ENCODE measurements at regions not wholly inside any gene's neighbourhood (a gene's known extent, or its start where the extent isn't known, plus 50 kb on each side); places are given as distances from the start of the nearest gene placed in this dataset.

DNA sequence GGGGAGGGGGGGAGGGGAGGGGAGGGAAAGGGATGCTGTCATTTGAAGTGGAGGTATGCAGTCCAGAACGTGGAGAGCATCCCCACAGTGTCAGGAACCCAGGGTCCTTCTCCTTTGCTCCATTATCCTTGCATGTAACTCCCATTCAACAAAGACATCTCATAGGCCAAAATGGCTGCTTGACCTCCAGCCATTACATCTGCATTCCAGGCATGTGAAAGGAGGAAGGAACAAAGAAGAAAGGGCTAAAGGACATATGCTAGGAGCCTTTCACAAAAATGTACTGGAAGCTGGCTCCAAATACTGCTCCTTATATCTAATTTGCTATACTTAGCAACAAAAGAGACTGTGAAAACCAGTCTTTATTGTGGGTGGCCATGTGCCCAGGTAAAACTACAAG is 87.0 kb upstream of the CRHR1 start:
- TF ChIP-seq POLR2A (IDR thresholded peaks at IDR 0.05; ENCODE audit: extremely low read depth, insufficient read length) (no peak), MYC (IDR thresholded peaks at IDR 0.05; ENCODE audit: low read depth, low read length) (no peak)
- TF ChIP-seq, protein P1, sequence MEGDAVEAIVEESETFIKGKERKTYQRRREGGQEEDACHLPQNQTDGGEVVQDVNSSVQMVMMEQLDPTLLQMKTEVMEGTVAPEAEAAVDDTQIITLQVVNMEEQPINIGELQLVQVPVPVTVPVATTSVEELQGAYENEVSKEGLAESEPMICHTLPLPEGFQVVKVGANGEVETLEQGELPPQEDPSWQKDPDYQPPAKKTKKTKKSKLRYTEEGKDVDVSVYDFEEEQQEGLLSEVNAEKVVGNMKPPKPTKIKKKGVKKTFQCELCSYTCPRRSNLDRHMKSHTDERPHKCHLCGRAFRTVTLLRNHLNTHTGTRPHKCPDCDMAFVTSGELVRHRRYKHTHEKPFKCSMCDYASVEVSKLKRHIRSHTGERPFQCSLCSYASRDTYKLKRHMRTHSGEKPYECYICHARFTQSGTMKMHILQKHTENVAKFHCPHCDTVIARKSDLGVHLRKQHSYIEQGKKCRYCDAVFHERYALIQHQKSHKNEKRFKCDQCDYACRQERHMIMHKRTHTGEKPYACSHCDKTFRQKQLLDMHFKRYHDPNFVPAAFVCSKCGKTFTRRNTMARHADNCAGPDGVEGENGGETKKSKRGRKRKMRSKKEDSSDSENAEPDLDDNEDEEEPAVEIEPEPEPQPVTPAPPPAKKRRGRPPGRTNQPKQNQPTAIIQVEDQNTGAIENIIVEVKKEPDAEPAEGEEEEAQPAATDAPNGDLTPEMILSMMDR (IDR thresholded peaks at IDR 0.05; ENCODE audit: low read depth, low read length): no peak
